Tibial nerve (tissue), 3 donors: ENCODE measurements at regions not wholly inside any gene's neighbourhood (a gene's known extent, or its start where the extent isn't known, plus 50 kb on each side); places are given as distances from the start of the nearest gene placed in this dataset.

Experiments
- POLR2A ChIP-seq, 2 donors: fragments of 450-650 bp; IDR thresholded peaks; one replicate each; pipeline ENCODE4 v1.6.1; 2017; ENCODE audit warnings: antibody characterized with exemption in 2 of 2, mild to moderate bottlenecking in 2 of 2, moderate library complexity in 2 of 2
- TF ChIP-seq, protein P1 (sequence below), 5 experiments: fragments of 200-600 bp in 3 of 5; fragments of 450-650 bp in 2 of 5; sonication (generic) in 3 of 5; IDR thresholded peaks; one replicate each; pipeline ENCODE4 v1.5.1; 2016 to 2019; ENCODE audit warnings: antibody characterized with exemption in 5 of 5, mild to moderate bottlenecking in 3 of 5, moderate library complexity in 2 of 5

DNA sequence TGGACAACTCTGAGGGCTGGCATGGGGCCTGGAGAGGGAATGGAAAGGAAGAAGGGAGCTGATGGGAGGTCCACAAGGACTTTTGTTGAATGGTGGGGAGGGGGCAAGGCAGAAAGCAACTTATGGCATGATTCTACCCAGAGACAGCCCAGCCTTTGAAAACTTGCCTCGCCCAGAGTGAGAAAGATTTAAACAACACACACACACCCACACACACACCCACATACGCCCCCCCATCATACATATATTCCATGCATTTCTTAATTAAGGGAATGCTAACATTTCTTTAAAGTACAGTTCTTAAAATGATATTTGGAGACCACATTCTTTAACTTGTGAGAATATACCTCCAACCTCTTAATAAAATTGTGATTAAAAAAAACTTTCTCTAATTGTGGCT, 115.4 kb upstream of the F3 start:
- TF ChIP-seq, protein P1, sequence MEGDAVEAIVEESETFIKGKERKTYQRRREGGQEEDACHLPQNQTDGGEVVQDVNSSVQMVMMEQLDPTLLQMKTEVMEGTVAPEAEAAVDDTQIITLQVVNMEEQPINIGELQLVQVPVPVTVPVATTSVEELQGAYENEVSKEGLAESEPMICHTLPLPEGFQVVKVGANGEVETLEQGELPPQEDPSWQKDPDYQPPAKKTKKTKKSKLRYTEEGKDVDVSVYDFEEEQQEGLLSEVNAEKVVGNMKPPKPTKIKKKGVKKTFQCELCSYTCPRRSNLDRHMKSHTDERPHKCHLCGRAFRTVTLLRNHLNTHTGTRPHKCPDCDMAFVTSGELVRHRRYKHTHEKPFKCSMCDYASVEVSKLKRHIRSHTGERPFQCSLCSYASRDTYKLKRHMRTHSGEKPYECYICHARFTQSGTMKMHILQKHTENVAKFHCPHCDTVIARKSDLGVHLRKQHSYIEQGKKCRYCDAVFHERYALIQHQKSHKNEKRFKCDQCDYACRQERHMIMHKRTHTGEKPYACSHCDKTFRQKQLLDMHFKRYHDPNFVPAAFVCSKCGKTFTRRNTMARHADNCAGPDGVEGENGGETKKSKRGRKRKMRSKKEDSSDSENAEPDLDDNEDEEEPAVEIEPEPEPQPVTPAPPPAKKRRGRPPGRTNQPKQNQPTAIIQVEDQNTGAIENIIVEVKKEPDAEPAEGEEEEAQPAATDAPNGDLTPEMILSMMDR (IDR thresholded peaks at IDR 0.05), result no peak
- no peak for TF ChIP-seq POLR2A (IDR thresholded peaks at IDR 0.05)
